ENCODE measurements at regions not wholly inside any gene's neighbourhood (a gene's known extent, or its start where the extent isn't known, plus 50 kb on each side); places are given as distances from the start of the nearest gene placed in this dataset.

GRCh38 chr2:161085149-161085548, 75.1 kb upstream of the TANK start:
- no peak for DNase-seq

GRCh38 chr2:161088658-161089350, 71.4 kb upstream of the TANK start:
- DNase-seq: no peak

GRCh38 chr2:161090411-161090810, 69.8 kb upstream of the TANK start:
- DNase-seq: peak; percentile 72

- no peak for DNase-seq
These were observed 64.9 kb upstream of the TANK start for GRCh38 chr2:161095314-161095713.

GRCh38 chr2:161096336-161096735, 63.9 kb upstream of the TANK start:
- DNase-seq: no peak

GRCh38 chr2:161097157-161097556, 63.1 kb upstream of the TANK start:
- DNase-seq: no peak

- no peak for DNase-seq
These were observed 59.9 kb upstream of the TANK start for GRCh38 chr2:161100211-161100895.

GRCh38 chr2:161101406-161101805, 58.8 kb upstream of the TANK start:
- no peak for DNase-seq

GRCh38 chr2:161102770-161103450, 57.3 kb upstream of the TANK start:
- DNase-seq: no peak

GRCh38 chr2:161103451-161103831, 56.8 kb upstream of the TANK start:
- DNase-seq: no peak

GRCh38 chr2:161104054-161104553, 56.1 kb upstream of the TANK start:
- no peak for DNase-seq

GRCh38 chr2:161107265-161107664, 53.0 kb upstream of the TANK start:
- no peak for DNase-seq

Data from activated effector memory CD4-positive, alpha-beta T cell treated with anti-CD3 and anti-CD28 coated beads, Interleukin-2, amount 50 U/mL, for 16 hours (primary cell).